ENCODE measurements at regions not wholly inside any gene's neighbourhood (a gene's known extent, or its start where the extent isn't known, plus 50 kb on each side); places are given as distances from the start of the nearest gene placed in this dataset.

DNA sequence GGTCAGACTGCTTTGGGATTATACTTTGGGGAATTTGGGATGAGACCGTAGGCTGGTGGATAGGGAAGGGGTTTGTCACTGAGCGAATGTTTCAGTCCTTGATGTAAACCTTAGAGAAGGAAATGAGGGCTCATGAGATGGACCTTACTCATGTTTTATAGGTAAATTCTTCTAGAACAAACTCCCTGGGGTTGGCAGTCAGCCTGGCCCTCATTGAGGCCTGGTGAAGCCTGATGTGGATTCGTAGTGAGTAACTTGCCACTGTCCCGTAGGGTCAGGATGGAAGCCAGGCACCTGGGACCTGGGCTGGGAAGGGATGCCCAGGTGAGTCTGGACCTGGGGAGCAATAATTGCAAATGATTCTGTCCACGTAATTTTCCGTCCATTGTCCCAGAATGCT, 258.3 kb downstream of the LPIN1 start:
- TF ChIP-seq, protein P1, sequence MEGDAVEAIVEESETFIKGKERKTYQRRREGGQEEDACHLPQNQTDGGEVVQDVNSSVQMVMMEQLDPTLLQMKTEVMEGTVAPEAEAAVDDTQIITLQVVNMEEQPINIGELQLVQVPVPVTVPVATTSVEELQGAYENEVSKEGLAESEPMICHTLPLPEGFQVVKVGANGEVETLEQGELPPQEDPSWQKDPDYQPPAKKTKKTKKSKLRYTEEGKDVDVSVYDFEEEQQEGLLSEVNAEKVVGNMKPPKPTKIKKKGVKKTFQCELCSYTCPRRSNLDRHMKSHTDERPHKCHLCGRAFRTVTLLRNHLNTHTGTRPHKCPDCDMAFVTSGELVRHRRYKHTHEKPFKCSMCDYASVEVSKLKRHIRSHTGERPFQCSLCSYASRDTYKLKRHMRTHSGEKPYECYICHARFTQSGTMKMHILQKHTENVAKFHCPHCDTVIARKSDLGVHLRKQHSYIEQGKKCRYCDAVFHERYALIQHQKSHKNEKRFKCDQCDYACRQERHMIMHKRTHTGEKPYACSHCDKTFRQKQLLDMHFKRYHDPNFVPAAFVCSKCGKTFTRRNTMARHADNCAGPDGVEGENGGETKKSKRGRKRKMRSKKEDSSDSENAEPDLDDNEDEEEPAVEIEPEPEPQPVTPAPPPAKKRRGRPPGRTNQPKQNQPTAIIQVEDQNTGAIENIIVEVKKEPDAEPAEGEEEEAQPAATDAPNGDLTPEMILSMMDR (IDR thresholded peaks at IDR 0.05), result no peak
- TF ChIP-seq EZH2 (IDR thresholded peaks at IDR 0.05) (no peak), EZH2phosphoT487 (IDR thresholded peaks at IDR 0.05) (no peak)
